EL (cell line): ENCODE measurements at regions not wholly inside any gene's neighbourhood (a gene's known extent, or its start where the extent isn't known, plus 50 kb on each side); places are given as distances from the start of the nearest gene placed in this dataset.

Source experiments
- DNase-seq: peaks from one replicate; pipeline ENCODE4 v3.0.0-alpha.2; 2016

DNA sequence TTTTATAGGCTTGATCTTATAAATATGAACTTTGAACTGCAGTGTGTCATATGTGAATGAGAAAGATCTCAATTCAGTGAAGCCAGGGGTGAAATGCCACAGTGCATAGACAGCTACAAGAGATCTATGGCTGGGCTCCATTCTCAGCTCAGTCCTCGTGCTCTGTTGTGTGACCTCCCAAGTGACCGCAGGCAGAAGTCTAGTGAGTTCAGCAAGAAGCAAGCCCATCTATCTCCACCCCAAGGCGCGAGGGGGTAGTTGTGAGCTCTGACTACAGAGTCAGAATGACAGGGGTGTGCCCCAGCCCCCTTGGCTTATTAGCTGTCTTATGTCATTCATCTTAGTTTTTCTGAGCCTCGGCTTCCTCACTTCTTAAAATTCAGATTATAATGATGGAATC is 378.3 kb downstream of the FBXW7 start:
- no peak for DNase-seq

- no peak for DNase-seq
These were observed 379.4 kb downstream of the FBXW7 start for GRCh38 chr4:152156442-152156841.

DNA sequence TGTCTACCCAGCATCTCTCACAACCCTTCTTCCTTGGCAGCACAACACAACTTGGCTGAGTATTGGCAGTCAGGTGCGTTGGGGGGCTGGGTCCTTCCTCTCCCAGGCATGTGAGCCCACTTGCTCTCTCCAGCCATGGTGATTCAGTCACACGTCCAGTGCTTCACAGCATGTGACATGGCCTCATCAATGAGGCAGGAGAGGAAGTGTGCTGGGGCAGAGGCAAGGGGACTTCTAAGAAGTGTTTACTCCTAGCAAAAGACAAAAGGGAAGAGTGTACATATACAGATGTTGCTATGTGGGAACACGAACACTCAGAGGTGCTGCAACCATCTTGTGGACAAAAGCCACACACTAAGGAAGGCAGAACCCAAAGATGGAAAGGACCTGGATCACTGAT is 380.8 kb downstream of the FBXW7 start:
- DNase-seq = no peak

- no peak for DNase-seq
These were observed 381.5 kb downstream of the FBXW7 start for GRCh38 chr4:152154433-152154832.

- DNase-seq = no peak
These were observed 382.2 kb downstream of the FBXW7 start for GRCh38 chr4:152153476-152154270.

DNA sequence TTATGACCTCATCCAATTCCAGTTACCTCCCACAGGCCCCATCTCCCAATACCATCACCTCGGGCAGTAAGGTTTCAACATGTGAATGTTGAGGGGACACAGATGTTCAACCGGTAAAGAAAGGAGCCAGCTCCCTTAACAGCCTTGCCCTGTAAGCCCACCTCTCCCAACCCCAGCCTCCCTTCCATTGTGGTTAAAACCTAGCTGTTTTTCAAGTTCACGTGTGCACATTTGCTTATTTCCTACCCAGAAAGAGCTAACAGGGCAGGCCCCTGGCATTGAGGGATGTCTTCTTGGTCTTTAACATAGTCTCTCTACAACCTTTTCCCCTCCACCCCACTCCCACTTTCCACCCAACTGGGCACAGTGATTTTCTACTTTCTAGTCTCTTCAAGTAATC is 385.7 kb downstream of the FBXW7 start:
- DNase-seq = no peak

- no peak for DNase-seq
These were observed 386.1 kb downstream of the FBXW7 start for GRCh38 chr4:152149745-152150144.

GRCh38 chr4:152148057-152148456 is 387.2 kb upstream of the GATB start:
- no peak for DNase-seq

- no peak for DNase-seq
These were observed 385.4 kb upstream of the GATB start for GRCh38 chr4:152146244-152146643.

GRCh38 chr4:152143806-152144205 is 383.0 kb upstream of the GATB start:
- DNase-seq = no peak

DNA sequence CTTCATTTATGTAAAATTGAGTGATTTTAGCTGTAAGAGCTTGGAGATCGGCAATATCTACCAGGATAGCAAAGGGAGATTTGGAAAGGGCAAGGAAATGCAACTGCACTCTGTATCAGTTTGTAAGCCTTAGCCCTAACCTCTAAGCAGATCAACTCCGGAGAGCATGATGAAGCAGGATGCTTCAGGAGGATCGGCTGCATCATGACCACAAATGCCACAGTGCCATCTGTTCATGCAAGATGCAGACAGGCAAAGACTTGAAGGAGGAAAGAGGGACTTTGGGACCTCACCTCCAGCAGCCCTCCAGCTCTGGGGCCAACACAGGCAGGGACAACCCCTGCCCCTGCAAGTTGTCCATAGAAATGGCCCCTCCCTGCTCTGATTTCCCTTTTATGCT is 377.6 kb upstream of the GATB start:
- no peak for DNase-seq

DNA sequence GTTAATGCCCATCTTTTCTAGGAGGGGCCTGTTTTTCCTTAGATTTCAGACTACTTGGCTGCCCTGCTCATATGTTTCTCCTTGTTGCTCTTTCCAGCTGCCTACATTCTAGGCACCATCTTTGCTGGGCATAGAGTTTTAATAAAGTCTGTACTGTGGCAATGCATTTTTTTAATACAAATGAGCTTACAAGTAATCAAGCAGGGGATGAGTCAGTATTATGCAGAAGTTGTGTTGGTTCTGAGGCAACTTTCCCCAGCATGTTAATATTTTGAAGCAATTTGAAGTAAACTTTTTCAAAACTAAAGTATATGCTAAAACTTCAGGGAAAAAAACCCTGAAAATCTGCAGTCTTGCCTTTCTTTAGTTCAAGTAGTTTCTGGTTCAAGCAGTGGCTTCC is 372.0 kb upstream of the GATB start:
- DNase-seq = no peak

DNA sequence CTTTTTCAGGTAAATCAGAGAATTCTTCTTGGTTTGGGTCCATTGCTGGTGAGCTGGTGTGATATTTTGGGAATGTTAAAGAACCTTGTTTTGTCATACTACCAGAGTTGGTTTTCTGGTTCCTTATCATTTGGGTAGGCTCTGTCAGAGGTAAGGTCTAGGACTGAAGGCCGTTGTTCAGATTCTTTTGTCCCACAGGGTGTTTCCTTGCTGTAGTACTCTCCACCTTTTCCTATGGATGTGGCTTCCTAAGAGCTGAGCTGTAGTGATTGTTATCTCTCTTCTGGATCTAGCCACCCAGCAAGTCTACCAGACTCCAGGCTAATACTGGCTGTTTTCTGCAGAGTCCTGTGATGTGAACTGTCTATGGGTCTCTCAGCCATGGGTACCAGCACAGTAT is 367.5 kb upstream of the GATB start:
- DNase-seq = no peak

- DNase-seq = no peak
These were observed 365.4 kb upstream of the GATB start for GRCh38 chr4:152126238-152126637.

GRCh38 chr4:152118819-152119553 is 358.2 kb upstream of the GATB start:
- no peak for DNase-seq

DNA sequence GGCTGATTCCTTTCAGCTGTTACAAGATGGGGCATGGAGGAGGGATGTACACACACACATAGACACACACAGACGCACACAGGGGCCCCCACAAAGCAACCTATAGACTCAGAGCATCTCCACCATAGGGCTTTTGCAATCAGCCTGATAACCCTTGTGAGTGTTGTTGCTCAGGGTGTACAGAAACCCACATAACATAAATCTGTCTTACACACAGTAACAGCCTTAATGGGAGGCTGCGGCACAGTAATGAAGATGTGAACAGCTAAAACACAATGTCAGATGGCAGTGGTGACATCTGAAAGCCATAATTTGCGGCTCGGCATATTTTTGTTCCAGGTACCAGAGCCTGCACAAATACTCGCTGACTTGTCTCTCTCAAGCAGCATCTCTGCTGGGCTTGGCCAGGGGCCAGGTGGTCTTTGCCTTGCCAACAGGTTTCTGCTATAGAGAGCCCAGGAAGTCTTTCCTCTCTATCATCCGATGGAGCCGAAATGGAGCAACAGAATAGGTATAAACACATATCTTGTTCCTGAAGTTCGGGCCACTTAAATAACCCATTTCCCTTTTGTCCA is 357.2 kb upstream of the GATB start:
- no peak for DNase-seq

DNA sequence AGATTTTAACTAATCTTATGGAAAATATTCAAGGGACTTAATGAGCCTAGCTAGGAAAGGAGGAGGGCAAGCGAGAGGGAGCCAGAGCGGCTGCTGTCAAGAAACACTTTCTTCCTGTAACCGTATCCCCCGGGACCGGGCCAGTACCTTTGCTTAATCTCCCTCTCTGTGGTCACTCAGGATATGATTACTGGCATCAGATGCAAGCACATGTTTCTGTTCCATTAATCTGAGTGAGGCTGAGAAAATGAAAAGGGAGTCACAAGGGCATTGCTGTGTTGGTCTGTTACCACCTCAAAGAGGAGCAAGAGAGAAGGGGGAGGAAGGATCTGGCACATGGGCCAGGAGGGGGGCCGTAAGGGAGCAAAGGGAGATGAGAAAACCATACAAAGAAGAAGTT is 356.7 kb upstream of the GATB start:
- DNase-seq = no peak

DNA sequence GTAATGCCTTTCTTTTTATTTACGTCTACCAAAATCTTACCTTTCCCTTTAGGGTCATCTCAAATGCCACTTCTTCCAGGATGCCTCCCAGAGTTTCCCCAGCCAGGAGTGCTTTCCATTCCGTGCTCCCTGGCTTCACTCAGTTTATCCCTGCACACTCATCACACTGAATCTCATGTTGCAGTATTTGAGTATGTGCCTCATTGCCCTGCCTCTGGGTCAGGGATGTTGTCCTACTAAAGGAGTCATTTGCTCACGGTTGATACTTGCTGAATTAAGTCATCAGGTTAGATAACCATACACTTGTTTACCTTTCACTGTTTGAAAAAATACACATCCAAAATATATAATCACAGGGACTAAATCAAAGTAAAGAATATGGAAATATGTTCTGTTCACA is 356.2 kb upstream of the GATB start:
- DNase-seq = no peak

GRCh38 chr4:152115794-152116193 is 355.0 kb upstream of the GATB start:
- no peak for DNase-seq

DNA sequence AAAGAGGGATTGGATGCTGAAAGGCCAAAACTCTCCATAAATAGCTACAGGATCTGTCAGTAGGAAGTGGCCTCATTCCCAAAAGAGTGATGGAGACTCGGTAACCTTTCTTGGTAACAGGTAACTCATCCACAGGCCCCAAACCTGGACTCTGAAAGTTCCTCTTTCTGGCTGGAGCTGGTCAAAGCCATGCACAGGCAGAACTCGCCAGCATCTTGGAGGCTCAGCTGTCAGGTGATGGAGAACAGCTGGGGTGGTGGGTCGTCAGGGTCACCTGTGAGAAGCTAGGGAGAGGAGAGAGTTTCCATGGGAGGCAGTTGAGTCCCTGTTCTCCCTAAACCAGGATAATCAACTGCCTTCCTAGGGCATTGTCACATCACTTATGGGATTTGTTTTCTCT is 354.3 kb upstream of the GATB start:
- DNase-seq = no peak

DNA sequence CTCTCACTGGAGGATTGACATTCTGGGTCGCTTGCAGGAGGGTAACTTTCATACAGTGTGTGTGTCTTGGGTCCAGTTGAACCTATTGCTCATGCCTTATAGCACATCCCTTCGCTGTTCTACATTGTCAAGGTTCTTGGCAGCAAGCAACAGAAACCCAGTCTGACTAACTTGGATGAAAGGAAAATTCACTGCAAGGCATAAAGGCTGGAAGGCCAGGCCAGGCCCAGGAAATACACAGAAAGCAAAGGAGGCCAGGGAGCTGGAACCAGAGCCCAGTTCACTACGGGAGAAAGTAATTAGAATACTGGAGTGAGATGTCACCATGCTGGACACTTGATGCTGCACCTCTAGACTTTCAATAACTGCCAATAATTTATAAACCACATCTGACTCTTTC is 353.8 kb upstream of the GATB start:
- DNase-seq = no peak

- DNase-seq = no peak
These were observed 352.1 kb upstream of the GATB start for GRCh38 chr4:152112887-152113286.

DNA sequence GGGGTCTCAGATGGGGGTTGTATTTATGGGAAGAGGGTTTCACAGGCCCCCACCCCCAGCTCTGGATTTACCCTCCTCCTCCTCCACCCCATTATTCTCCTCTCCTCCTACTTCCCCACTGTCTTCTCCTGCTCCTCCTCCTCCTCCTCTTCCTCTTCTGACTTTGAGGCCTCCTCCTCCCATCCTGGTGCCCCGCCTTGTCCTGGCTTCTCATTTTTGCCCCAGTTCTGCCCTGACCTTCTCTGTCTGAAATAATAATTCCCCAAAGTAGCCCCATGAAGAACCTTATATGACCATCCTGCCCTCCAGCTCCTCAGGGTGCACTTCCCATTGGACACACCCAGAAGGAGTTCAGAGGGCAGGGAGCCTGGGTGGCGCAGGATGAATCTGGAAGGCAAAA is 351.4 kb upstream of the GATB start:
- no peak for DNase-seq

DNA sequence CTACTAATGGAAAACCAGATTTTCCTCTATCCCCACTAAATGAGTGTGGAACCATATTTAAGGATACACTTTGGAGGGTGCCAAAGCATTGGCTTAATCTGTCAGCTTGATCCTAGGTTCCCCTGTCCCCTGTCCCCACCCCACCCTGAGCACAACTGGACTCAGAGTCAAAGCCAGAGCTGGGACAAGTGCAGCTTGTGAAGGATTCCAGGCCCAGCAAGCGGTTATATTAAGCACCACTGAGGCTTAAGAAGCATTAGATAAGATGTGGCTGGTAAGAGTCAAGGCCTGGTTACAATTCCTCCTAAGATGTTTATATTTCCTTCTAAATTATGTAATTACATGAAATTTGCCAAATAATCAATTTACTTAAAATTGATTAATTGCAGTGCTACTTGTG is 350.0 kb upstream of the GATB start:
- no peak for DNase-seq
